AG10803 (cell line): ENCODE measurements at regions not wholly inside any gene's neighbourhood (a gene's known extent, or its start where the extent isn't known, plus 50 kb on each side); places are given as distances from the start of the nearest gene placed in this dataset.

Source experiments
- DNase-seq: peaks from one replicate; pipeline ENCODE4 v3.0.0; 2010; ENCODE audit warnings: low read depth
- H3K4me3 ChIP-seq: 2 replicates; pipeline ENCODE4 v1.5.1; 2011; ENCODE audit warnings: mild to moderate bottlenecking, low read length, control low read depth
- TF ChIP-seq, protein P1 (sequence below): conservative IDR thresholded peaks from 2 replicates; pipeline ENCODE4 v1.5.1; 2011; ENCODE audit warnings: mild to moderate bottlenecking, low read length, control low read depth, inconsistent platforms

DNA sequence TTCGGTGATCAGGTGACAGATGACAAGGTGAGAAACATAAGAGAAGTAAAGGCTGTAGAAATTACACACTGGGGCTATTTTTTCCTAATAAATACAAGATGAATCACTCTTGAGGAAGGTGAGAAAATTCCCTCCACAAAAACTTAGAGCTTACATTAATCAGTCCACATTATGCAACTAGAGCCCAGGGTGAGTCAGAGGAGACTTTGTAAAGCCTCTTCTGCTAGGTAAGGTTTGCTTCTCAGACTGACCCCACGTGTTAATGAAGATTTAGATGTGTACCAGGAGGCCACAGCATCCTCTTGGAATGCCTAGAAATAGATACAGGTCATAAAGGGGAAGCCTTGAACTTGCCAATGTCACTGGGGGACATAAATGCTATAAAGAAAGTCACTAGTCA lies 396.0 kb upstream of the SMIM31 start:
- DNase-seq = no peak
- H3K4me3 ChIP-seq = no peak overlapping the region
- TF ChIP-seq, protein P1, sequence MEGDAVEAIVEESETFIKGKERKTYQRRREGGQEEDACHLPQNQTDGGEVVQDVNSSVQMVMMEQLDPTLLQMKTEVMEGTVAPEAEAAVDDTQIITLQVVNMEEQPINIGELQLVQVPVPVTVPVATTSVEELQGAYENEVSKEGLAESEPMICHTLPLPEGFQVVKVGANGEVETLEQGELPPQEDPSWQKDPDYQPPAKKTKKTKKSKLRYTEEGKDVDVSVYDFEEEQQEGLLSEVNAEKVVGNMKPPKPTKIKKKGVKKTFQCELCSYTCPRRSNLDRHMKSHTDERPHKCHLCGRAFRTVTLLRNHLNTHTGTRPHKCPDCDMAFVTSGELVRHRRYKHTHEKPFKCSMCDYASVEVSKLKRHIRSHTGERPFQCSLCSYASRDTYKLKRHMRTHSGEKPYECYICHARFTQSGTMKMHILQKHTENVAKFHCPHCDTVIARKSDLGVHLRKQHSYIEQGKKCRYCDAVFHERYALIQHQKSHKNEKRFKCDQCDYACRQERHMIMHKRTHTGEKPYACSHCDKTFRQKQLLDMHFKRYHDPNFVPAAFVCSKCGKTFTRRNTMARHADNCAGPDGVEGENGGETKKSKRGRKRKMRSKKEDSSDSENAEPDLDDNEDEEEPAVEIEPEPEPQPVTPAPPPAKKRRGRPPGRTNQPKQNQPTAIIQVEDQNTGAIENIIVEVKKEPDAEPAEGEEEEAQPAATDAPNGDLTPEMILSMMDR = no peak

DNA sequence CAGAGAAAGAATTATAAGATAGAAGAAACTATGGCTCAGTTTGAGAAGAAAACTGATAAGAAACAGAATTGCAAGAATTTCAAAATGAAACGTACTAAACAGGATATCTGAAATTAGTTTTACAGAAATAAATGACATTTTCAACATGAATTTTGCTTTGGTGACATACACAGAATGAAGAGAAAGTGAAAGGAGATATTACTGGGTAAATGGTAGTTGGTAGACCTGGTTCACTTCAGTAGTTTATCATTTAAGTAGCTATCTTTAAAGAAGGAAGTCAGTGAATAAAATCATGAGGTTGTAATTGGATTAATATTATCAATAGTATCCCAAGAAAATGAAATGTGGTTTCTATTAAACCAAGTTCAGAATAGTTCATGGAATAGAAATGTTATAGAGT lies 395.5 kb upstream of the SMIM31 start:
- no peak for DNase-seq
- TF ChIP-seq, protein P1 = no peak
- H3K4me3 ChIP-seq = no peak overlapping the region

DNA sequence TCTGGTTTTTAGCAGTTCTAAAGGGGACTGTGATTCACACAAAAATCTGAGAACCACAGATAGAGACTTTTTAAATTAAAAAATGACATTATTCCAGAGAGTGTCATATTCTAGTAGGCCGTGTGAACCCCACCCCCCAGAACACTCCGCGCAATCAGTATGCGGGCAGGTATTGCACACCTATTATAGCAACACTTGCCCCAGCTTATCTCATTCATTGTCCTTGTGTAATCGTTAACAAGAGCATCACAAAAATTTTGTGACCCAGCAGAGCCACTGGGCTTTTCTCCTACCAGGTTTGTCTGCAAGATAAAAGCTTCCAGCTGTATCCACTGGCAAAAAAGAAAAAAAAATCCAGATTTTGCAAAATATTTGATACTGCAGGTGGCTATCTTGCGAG lies 394.1 kb upstream of the SMIM31 start:
- TF ChIP-seq, protein P1 = no peak
- H3K4me3 ChIP-seq = no peak overlapping the region
- DNase-seq = no peak

DNA sequence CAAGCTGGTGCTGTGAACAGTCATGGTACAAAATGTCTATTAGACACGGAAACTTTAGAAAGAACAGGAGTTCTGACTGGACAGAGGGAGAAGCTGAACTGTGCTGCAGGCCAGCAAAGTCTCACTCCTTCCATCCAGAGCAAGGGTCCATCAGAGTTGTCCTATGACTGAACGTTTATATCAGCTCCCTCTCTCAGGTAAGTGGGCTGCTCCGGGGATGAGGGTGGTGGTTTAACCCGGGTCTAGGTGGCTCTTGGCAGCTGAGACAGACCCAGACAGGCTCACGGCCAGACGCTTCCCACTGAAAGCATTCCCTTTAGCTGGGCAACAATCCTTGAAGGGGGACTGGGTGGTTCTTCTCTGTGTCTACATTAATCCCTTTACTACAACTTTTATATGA lies 385.0 kb upstream of the SMIM31 start:
- DNase-seq = no peak
- TF ChIP-seq, protein P1 = no peak
- no peak overlapping the region for H3K4me3 ChIP-seq

DNA sequence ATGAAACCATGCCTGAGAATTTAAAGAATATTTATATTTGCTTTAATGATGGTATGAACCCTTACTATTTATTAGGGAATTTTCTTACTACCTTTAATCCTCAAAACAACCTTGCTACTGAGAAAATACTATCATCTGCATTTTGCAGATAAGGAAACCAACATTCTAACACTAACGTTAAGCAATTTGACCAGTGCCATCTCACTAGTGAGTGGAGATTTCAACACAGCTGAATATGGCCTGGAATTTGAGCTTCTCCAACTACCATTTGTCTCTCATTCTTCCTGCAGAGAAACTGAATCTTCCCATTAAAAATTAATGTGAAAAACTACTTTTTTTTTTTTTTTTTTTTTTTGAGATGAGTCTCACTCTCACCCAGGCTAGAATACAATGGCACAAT lies 380.9 kb upstream of the SMIM31 start:
- DNase-seq = no peak

DNA sequence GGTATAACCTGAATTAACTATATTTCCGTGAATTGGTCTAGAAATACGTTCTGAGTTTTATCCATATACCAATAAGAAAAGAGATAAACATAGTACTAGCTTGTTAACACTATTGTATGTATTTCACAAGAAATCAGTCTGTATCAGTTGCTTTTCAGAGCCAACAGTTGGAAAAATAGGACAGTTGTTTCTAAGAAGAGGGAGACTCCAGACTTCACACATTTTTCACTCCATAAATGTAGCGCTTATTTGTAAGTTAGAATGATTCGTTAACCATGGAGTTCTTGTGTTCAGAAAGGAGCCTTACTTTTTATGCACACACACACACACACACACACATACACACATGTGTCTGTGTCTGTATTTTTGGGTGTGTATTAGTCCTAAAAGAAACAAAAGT lies 376.7 kb upstream of the SMIM31 start:
- H3K4me3 ChIP-seq = no peak overlapping the region
- no peak for DNase-seq
- TF ChIP-seq, protein P1 = no peak

More for the DNA sequence above, 380.9 kb upstream of the SMIM31 start:
- H3K4me3 ChIP-seq = no peak overlapping the region
- TF ChIP-seq, protein P1 = no peak

DNA sequence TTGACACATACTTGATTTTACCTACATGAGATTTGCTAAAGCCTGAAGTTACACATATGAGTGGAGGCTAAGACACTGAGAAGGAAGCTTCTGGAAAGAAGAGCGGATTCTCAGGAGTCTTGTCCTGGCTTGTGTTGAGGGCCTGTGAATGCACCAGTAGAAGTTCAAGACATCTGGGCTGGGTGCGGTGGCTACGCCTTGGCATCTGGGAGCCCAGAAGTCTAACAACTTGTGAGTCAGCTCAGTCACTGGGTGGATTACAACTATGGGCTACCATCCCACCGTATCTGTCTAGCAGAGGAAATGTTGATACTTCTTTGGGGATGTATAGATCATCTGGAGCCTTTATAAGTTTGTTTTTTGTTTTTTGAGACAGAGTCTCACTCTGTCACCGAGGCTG lies 375.6 kb upstream of the SMIM31 start:
- TF ChIP-seq, protein P1 = no peak

More for the DNA sequence above, 375.6 kb upstream of the SMIM31 start:
- H3K4me3 ChIP-seq = no peak overlapping the region
- no peak for DNase-seq
